SK-N-MC (cell line): ENCODE measurements at regions not wholly inside any gene's neighbourhood (a gene's known extent, or its start where the extent isn't known, plus 50 kb on each side); places are given as distances from the start of the nearest gene placed in this dataset.

ENCODE experiments used
- DNase-seq: peaks from one replicate; pipeline ENCODE4 v3.0.0-alpha.2; 2011; ENCODE audit warnings: low read depth, low spot score
- H3K27ac ChIP-seq: fragments of 200-600 bp; sonication (generic); 2 replicates; pipeline ENCODE4 v1.5.1; 2016; ENCODE audit warnings: mixed run types
- H3K36me3 ChIP-seq: fragments of 200-600 bp; sonication (generic); 2 replicates; pipeline ENCODE4 v1.6.1; 2017; ENCODE audit warnings: antibody characterized with exemption, low read length, mixed read lengths; ENCODE audit not compliant: insufficient read depth
- H3K4me3 ChIP-seq: fragments of 200-600 bp; sonication (generic); 2 replicates; pipeline ENCODE4 v1.5.1; 2016
- H3K9ac ChIP-seq: fragments of 200-600 bp; sonication (generic); 2 replicates; pipeline ENCODE4 v1.8.0; 2017; ENCODE audit warnings: mixed run types, mixed read lengths; ENCODE audit not compliant: insufficient read length
- H3K9me3 ChIP-seq: fragments of 200-600 bp; sonication (generic); 2 replicates; pipeline ENCODE4 v1.6.1; 2017; ENCODE audit warnings: low read depth, mild to moderate bottlenecking, antibody characterized with exemption, low read length, moderate library complexity, mixed read lengths
- EZH2 ChIP-seq: fragments of 200-600 bp; sonication (generic); IDR thresholded peaks from one replicate; pipeline ENCODE4 v1.6.1; 2017; ENCODE audit warnings: antibody characterized with exemption
- FOXP2 ChIP-seq: optimal IDR thresholded peaks from 2 replicates; pipeline ENCODE3; 2011; ENCODE audit warnings: mild to moderate bottlenecking, moderate library complexity; ENCODE audit not compliant: insufficient read depth; ENCODE audit errors: extremely low read length, control extremely low read depth
- POLR2AphosphoS5 ChIP-seq: IDR thresholded peaks from 2 replicates; pipeline ENCODE4 v1.6.1; 2012; ENCODE audit warnings: mild to moderate bottlenecking, low read depth, low read length, borderline replicate concordance

- Histone ChIP-seq H3K36me3 (no peaks in the 10 kb centered on the region), H3K9ac (no peak overlapping the region), H3K4me3 (no peak overlapping the region), H3K27ac (no peak overlapping the region), H3K9me3 (no peaks in the 10 kb centered on the region)
- TF ChIP-seq EZH2 (no peak), POLR2AphosphoS5 (no peak), FOXP2 (no peak)
- no peak for DNase-seq
Measured at GRCh38 chr13:111051041-111051725, 63.9 kb upstream of the ARHGEF7 start.

DNA sequence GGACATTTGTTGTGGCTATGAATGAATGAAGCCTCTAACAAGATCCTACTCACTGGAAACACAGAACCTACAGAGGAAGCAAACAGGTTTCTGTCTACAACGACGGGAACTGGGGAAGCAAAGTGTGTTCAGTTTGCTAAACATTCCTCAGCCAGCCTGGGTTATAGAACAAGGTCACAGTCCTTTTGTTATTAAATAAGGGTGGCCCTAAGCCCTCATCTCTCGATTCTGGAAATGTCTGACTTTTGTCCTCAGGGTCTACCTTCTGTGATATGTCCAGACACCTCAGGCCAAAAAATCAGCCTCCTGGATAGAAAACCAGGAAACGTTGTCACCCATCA lies 64.6 kb upstream of the ARHGEF7 start:
- Histone ChIP-seq H3K9me3 (no peaks in the 10 kb centered on the region), H3K27ac (no peak overlapping the region), H3K4me3 (no peak overlapping the region), H3K36me3 (no peaks in the 10 kb centered on the region), H3K9ac (no peak overlapping the region)
- DNase-seq = no peak
- no peak for TF ChIP-seq FOXP2
- TF ChIP-seq EZH2 = no peak
- no peak for TF ChIP-seq POLR2AphosphoS5

- no peak overlapping the region for H3K4me3 ChIP-seq
- no peaks in the 10 kb centered on the region for H3K9me3 ChIP-seq
- TF ChIP-seq EZH2 (no peak), POLR2AphosphoS5 (no peak), FOXP2 (no peak)
- H3K27ac ChIP-seq = no peak overlapping the region
- H3K9ac ChIP-seq = no peak overlapping the region
- no peak for DNase-seq
- no peaks in the 10 kb centered on the region for H3K36me3 ChIP-seq
Measured at GRCh38 chr13:111049791-111050538, 65.1 kb upstream of the ARHGEF7 start.

DNA sequence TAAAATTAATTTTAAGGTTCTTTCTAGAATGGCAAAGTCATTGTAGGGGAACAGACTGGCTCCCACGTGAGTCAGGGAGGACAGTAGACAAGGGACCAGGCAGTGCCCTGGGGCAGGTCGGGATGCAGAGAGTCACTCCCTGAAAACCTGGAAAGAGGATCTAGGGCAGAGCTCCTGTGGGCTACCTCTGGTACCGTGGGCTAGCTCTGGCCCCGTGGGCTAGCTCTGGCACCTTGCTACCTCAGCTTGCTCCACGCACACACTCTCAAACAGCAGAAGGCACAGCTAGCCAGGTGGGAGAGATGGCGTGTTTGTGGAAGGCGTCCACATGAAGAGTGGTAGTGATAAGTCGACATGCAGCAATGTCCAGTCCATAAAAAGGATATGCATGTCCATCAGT lies 66.7 kb upstream of the ARHGEF7 start:
- TF ChIP-seq EZH2 = no peak
- no peak for TF ChIP-seq POLR2AphosphoS5
- no peak for TF ChIP-seq FOXP2
- DNase-seq = no peak
- Histone ChIP-seq H3K4me3 (no peak overlapping the region), H3K9me3 (no peaks in the 10 kb centered on the region), H3K36me3 (no peaks in the 10 kb centered on the region), H3K27ac (no peak overlapping the region), H3K9ac (no peak overlapping the region)

- Histone ChIP-seq H3K9me3 (no peaks in the 10 kb centered on the region), H3K27ac (no peak overlapping the region), H3K9ac (no peak overlapping the region)
Measured at GRCh38 chr13:111047326-111047725, 67.8 kb upstream of the ARHGEF7 start.

DNA sequence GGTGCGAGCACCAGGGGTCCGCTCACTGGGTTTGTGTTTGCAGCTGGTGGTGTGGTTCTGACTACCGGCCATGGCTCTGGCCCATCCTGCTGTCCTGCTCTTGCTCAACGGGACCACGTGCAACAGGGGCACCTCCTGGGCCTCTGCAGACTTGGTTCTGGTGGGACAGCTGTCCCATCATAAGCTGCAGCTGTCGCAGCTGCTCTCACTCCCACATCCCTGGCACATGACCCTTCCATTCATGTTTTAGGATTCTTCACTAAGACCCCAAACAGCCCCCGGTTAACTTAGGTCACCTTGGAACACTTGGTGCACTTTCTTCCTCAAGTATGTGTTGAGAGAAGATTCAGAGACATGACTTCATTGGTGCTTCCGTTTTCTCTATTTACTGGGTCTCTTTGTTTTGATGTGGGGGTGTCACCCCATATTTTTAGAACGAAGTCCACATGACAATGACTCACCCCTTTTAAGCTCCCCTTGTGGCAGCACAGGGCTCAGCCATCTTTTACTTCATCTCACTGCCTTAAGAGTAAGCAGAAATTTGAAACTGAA lies 68.4 kb upstream of the ARHGEF7 start:
- no peaks in the 10 kb centered on the region for H3K36me3 ChIP-seq
- no peak overlapping the region for H3K9ac ChIP-seq
- TF ChIP-seq FOXP2 (no peak), EZH2 (no peak), POLR2AphosphoS5 (no peak)
- DNase-seq = no peak
- H3K9me3 ChIP-seq = no peaks in the 10 kb centered on the region
- H3K27ac ChIP-seq = no peak overlapping the region
- H3K4me3 ChIP-seq = no peak overlapping the region

More at GRCh38 chr13:111047326-111047725, 67.8 kb upstream of the ARHGEF7 start:
- Histone ChIP-seq H3K36me3 (no peaks in the 10 kb centered on the region), H3K4me3 (no peak overlapping the region)
- TF ChIP-seq EZH2 = no peak
- no peak for TF ChIP-seq POLR2AphosphoS5
- no peak for TF ChIP-seq FOXP2
- no peak for DNase-seq

DNA sequence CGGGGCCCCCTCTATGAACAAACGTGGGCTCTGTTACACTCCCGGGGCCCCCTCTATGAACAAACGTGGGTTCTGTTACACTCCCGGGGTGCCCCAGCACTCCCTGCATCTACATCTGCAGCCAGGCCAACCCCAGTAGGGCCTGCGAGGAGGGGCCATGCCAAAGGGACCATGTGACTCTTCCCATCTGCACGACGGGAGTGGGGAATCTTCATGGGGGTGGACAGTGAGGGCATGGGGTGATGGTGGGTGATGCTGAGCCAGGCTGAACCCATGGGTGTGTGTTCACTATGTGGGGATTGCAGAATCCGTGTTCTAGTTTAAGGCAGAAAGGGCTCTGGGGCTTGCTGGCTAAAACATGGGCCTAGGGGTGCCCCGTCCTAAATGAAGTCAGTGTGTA lies 69.9 kb upstream of the ARHGEF7 start:
- TF ChIP-seq EZH2 (no peak), FOXP2 (no peak), POLR2AphosphoS5 (no peak)
- H3K9me3 ChIP-seq = no peaks in the 10 kb centered on the region
- H3K36me3 ChIP-seq = no peaks in the 10 kb centered on the region
- no peak overlapping the region for H3K9ac ChIP-seq
- no peak overlapping the region for H3K4me3 ChIP-seq
- no peak overlapping the region for H3K27ac ChIP-seq
- DNase-seq = no peak

DNA sequence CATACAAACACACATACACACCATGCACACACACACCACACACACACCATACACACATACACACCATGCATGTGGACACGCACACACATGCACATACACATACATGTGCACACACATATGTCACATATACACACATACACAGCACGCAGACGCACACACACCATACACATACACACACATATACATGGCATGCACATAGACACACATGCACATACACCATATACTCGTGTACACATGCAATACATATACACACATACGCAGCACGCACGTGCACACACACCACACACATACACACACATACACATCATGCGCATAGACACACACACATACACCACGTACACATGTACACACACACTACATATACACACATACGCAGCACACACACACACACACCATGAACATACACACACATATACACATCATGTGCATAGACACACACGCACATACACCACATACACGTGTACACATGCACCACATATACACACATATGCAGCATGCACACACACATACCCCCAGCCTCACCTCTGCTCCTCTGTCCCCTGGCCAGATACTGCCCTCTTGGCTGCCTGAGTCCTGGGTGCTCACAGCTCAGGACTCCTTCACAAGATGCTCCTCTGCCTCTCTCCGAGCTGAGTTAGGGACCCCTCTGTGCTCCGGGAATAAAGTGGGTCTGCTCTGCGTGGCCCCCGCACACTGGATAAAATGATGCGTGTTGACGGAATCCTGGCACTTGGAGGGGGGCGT lies 70.9 kb upstream of the ARHGEF7 start:
- Histone ChIP-seq H3K9ac (no peak overlapping the region), H3K36me3 (no peaks in the 10 kb centered on the region), H3K27ac (no peak overlapping the region), H3K4me3 (no peak overlapping the region), H3K9me3 (no peaks in the 10 kb centered on the region)
- DNase-seq = no peak
- no peak for TF ChIP-seq POLR2AphosphoS5
- no peak for TF ChIP-seq EZH2
- no peak for TF ChIP-seq FOXP2
